BLaER1 treated with 17β-estradiol and CSF1 and Interleukin-3, amounts not matched to agents 10 nM and 100 nM (cell line): ENCODE measurements at regions not wholly inside any gene's neighbourhood (a gene's known extent, or its start where the extent isn't known, plus 50 kb on each side); places are given as distances from the start of the nearest gene placed in this dataset.

ENCODE experiments used
- H3K27ac ChIP-seq, 11 experiments: shearing (Covaris generic); formaldehyde crosslinking; 2 replicates each; pipeline ENCODE4 v1.8.1; 2022
- H3K27me3 ChIP-seq, 11 experiments: shearing (Covaris generic); formaldehyde crosslinking; 2 replicates each; pipeline ENCODE4 v1.8.1; 2022
- H3K36me3 ChIP-seq, 11 experiments: shearing (Covaris generic); formaldehyde crosslinking; 2 replicates each; pipeline ENCODE4 v1.8.1; 2022
- H3K4me1 ChIP-seq, 10 experiments: shearing (Covaris generic); formaldehyde crosslinking; 2 replicates each; pipeline ENCODE4 v1.8.1; 2022
- H3K4me2 ChIP-seq, 11 experiments: shearing (Covaris generic); formaldehyde crosslinking; 2 replicates each; pipeline ENCODE4 v1.8.1; 2022
- H3K4me3 ChIP-seq, 10 experiments: shearing (Covaris generic); formaldehyde crosslinking; 2 replicates each; pipeline ENCODE4 v1.8.1; 2022
- H3K9ac ChIP-seq, 11 experiments: shearing (Covaris generic); formaldehyde crosslinking; 2 replicates each; pipeline ENCODE4 v1.8.1; 2022
- H3K9me3 ChIP-seq, 11 experiments: shearing (Covaris generic); formaldehyde crosslinking; replicated peaks in 1 of 11; 2 replicates each; pipeline ENCODE4 v1.8.1; 2022
- H4K20me1 ChIP-seq, 11 experiments: shearing (Covaris generic); formaldehyde crosslinking; 2 replicates each; pipeline ENCODE4 v1.8.1; 2022
- Cebpa-rat ChIP-seq, 11 experiments: shearing (Covaris generic); IDR thresholded peaks; 2 replicates each; pipeline ENCODE4 v1.8.1; 2022

GRCh38 chr15:100762913-100763834 lies 116.5 kb upstream of the ALDH1A3 start:
- no peak for TF ChIP-seq Cebpa-rat (IDR thresholded peaks at IDR 0.05)
- Histone ChIP-seq H3K36me3 (no peaks in the 10 kb centered on the region), H3K9me3 (peaks cover 0 to 9% (median 7%) of the 10 kb centered on the region in 11 experiments; a peak in 8 of 22 replicates), H3K4me2 (peak overlapping the region in 7 of 11 experiments; percentile 1 to 25 (median 17); a peak in 7 of 22 replicates), H3K4me3 (no peak overlapping the region), H3K4me1 (peaks cover 0 to 12% (median 2%) of the 10 kb centered on the region in 10 experiments; a peak in 4 of 20 replicates), H3K27me3 (peaks cover 0 to 70% (median 26%) of the 10 kb centered on the region in 11 experiments; a peak in 15 of 22 replicates), H3K27ac (no peak overlapping the region), H3K9ac (no peak overlapping the region), H4K20me1 (peaks cover 0 to 5% (median 0%) of the 10 kb centered on the region in 11 experiments; a peak in 2 of 22 replicates)

- Histone ChIP-seq H3K27me3 (peaks cover 0 to 68% (median 26%) of the 10 kb centered on the region in 11 experiments; a peak in 15 of 22 replicates), H3K36me3 (no peaks in the 10 kb centered on the region), H4K20me1 (peaks cover 0 to 5% (median 0%) of the 10 kb centered on the region in 11 experiments; a peak in 2 of 22 replicates), H3K4me1 (peaks cover 0 to 12% (median 2%) of the 10 kb centered on the region in 10 experiments; a peak in 4 of 20 replicates), H3K4me2 (peak overlapping the region in 7 of 11 experiments; percentile 1 to 25 (median 17); a peak in 8 of 22 replicates), H3K9me3 (peaks cover 0 to 15% (median 9%) of the 10 kb centered on the region in 11 experiments; a peak in 9 of 22 replicates), H3K27ac (no peak overlapping the region), H3K4me3 (no peak overlapping the region), H3K9ac (no peak overlapping the region)
- no peak for TF ChIP-seq Cebpa-rat (IDR thresholded peaks at IDR 0.05)
Measured at GRCh38 chr15:100763835-100764750, 115.5 kb upstream of the ALDH1A3 start.

GRCh38 chr15:100764778-100765466 lies 114.7 kb upstream of the ALDH1A3 start:
- Histone ChIP-seq H3K4me3 (no peak overlapping the region), H3K4me1 (peaks cover 0 to 12% (median 2%) of the 10 kb centered on the region in 10 experiments; a peak in 4 of 20 replicates), H3K36me3 (no peaks in the 10 kb centered on the region), H3K9ac (no peak overlapping the region), H3K4me2 (no peak overlapping the region), H4K20me1 (peaks cover 0 to 5% (median 0%) of the 10 kb centered on the region in 11 experiments; a peak in 2 of 22 replicates), H3K27me3 (peaks cover 0 to 64% (median 26%) of the 10 kb centered on the region in 11 experiments; a peak in 15 of 22 replicates), H3K27ac (no peak overlapping the region), H3K9me3 (peaks cover 0 to 15% (median 9%) of the 10 kb centered on the region in 11 experiments; a peak in 9 of 22 replicates)
- no peak for TF ChIP-seq Cebpa-rat (IDR thresholded peaks at IDR 0.05)

GRCh38 chr15:100765467-100766241 lies 114.0 kb upstream of the ALDH1A3 start:
- peaks cover 0 to 15% (median 9%) of the 10 kb centered on the region in 11 experiments; a peak in 9 of 22 replicates for H3K9me3 ChIP-seq

GRCh38 chr15:100766243-100767000 lies 113.2 kb upstream of the ALDH1A3 start:
- Histone ChIP-seq H4K20me1 (peaks cover 0 to 5% (median 0%) of the 10 kb centered on the region in 11 experiments; a peak in 2 of 22 replicates), H3K27ac (no peak overlapping the region), H3K9me3 (peaks cover 0 to 15% (median 9%) of the 10 kb centered on the region in 11 experiments; a peak in 9 of 22 replicates), H3K9ac (no peak overlapping the region), H3K4me1 (peaks cover 0 to 10% (median 2%) of the 10 kb centered on the region in 10 experiments; a peak in 4 of 20 replicates), H3K4me2 (no peak overlapping the region), H3K27me3 (peaks cover 0 to 74% (median 30%) of the 10 kb centered on the region in 11 experiments; a peak in 15 of 22 replicates), H3K36me3 (no peaks in the 10 kb centered on the region), H3K4me3 (no peak overlapping the region)
- TF ChIP-seq Cebpa-rat (IDR thresholded peaks at IDR 0.05): no peak

More at GRCh38 chr15:100765467-100766241, 114.0 kb upstream of the ALDH1A3 start:
- peaks cover 0 to 12% (median 2%) of the 10 kb centered on the region in 10 experiments; a peak in 4 of 20 replicates for H3K4me1 ChIP-seq
- H3K36me3 ChIP-seq: no peaks in the 10 kb centered on the region
- H3K4me3 ChIP-seq: no peak overlapping the region
- peaks cover 0 to 5% (median 0%) of the 10 kb centered on the region in 11 experiments; a peak in 2 of 22 replicates for H4K20me1 ChIP-seq
- H3K27ac ChIP-seq: no peak overlapping the region
- peaks cover 0 to 70% (median 29%) of the 10 kb centered on the region in 11 experiments; a peak in 15 of 22 replicates for H3K27me3 ChIP-seq
- H3K4me2 ChIP-seq: no peak overlapping the region
- H3K9ac ChIP-seq: no peak overlapping the region
- TF ChIP-seq Cebpa-rat (IDR thresholded peaks at IDR 0.05): no peak

GRCh38 chr15:100767001-100767825 lies 112.4 kb upstream of the ALDH1A3 start:
- Histone ChIP-seq H3K36me3 (no peaks in the 10 kb centered on the region), H3K9me3 (peaks cover 0 to 15% (median 9%) of the 10 kb centered on the region in 11 experiments; a peak in 9 of 22 replicates), H3K27ac (no peak overlapping the region), H3K4me2 (no peak overlapping the region), H3K4me1 (peaks cover 0 to 7% (median 2%) of the 10 kb centered on the region in 10 experiments; a peak in 4 of 20 replicates), H4K20me1 (peaks cover 0 to 5% (median 0%) of the 10 kb centered on the region in 11 experiments; a peak in 2 of 22 replicates), H3K4me3 (no peak overlapping the region), H3K9ac (no peak overlapping the region), H3K27me3 (peaks cover 0 to 68% (median 30%) of the 10 kb centered on the region in 11 experiments; a peak in 15 of 22 replicates)
- TF ChIP-seq Cebpa-rat (IDR thresholded peaks at IDR 0.05): no peak
